GM12874 (cell line): ENCODE measurements at regions not wholly inside any gene's neighbourhood (a gene's known extent, or its start where the extent isn't known, plus 50 kb on each side); places are given as distances from the start of the nearest gene placed in this dataset.

Source experiments
- TF ChIP-seq, protein P1 (sequence below): IDR thresholded peaks from 2 replicates; pipeline ENCODE4 v1.5.1; 2011; ENCODE audit warnings: low read depth, mild to moderate bottlenecking, control low read depth, low read length, moderate library complexity; ENCODE audit not compliant: insufficient read depth

- TF ChIP-seq, protein P1, sequence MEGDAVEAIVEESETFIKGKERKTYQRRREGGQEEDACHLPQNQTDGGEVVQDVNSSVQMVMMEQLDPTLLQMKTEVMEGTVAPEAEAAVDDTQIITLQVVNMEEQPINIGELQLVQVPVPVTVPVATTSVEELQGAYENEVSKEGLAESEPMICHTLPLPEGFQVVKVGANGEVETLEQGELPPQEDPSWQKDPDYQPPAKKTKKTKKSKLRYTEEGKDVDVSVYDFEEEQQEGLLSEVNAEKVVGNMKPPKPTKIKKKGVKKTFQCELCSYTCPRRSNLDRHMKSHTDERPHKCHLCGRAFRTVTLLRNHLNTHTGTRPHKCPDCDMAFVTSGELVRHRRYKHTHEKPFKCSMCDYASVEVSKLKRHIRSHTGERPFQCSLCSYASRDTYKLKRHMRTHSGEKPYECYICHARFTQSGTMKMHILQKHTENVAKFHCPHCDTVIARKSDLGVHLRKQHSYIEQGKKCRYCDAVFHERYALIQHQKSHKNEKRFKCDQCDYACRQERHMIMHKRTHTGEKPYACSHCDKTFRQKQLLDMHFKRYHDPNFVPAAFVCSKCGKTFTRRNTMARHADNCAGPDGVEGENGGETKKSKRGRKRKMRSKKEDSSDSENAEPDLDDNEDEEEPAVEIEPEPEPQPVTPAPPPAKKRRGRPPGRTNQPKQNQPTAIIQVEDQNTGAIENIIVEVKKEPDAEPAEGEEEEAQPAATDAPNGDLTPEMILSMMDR: no peak
These were observed 233.3 kb downstream of the MN1 start for GRCh38 chr22:27568265-27568664.

DNA sequence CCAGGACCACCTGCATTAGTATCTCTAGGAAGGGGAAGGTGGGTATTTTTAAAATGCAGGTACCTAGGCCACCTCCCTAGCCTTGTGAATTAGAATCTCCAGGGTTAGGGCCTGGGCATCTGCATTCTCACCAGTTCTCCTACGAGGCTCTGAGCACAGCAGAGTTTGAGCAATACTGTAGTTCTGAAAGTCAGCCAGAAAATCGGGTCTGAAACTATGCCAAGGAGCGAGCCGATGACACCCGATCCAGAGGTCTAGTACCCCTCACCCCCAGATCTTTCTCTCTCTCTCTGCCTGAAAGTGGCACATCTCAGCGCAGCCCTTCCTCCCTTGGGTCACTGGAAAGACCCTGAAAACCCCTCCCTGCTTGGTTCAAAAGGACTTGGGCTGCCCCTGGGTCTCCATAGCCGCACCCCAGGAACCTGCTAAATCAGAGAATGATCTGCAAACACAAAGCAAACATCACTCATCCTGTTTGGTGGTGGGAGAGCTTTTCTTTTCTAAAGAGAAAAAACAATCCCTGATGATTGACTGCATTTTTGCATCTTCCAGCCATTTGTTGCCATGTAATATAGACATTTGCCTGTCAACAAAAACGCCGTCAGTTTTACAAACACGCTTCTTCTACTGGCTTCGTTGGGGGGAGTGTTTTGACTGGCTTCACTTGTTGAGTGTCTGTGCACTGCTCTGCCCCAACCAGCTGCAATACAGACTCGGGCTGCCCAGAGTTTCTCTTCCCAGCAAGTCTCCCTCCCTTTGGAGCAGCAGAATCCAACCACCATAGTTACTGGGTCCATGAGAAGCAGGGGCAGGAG is 229.9 kb downstream of the MN1 start:
- TF ChIP-seq, protein P1: no peak

GRCh38 chr22:27572278-27572666 is 229.3 kb downstream of the MN1 start:
- TF ChIP-seq, protein P1: no peak

DNA sequence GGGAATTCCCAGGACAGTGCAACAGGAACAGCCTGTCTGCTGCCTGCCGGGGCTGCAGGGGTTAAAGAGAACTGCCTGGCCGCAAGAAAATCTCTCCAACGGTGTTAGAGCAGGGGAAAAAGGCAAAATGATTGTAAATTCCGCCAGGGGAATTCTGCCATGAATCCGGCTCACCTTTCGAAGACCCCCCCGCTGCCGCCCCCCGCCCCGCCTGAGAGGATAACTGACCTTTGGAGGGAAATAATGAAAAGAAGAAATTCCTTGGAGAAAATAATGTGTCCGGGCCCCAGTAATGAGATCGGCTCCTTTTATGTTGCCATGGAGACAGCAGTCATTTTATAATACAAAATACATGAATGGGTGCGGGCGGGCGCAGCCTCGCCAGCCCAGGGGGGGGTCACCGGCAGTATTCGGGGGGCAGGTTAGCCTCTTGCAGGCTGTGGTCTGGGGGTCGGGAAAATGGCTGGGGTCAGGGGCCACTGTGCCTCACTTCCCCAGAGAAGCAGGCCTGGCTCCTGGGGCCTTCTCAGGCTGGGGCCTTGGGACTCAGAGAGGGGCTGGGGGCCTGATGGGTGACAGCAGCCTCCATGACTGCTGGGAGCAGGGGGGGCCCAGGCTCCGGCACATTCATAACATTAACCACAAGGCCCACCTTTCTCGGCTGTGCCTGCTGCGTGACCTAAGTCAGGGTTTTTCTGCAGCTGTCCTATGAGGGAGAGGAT is 228.1 kb downstream of the MN1 start:
- TF ChIP-seq, protein P1: no peak

- TF ChIP-seq, protein P1: no peak
These were observed 227.6 kb downstream of the MN1 start for GRCh38 chr22:27574002-27574366.

DNA sequence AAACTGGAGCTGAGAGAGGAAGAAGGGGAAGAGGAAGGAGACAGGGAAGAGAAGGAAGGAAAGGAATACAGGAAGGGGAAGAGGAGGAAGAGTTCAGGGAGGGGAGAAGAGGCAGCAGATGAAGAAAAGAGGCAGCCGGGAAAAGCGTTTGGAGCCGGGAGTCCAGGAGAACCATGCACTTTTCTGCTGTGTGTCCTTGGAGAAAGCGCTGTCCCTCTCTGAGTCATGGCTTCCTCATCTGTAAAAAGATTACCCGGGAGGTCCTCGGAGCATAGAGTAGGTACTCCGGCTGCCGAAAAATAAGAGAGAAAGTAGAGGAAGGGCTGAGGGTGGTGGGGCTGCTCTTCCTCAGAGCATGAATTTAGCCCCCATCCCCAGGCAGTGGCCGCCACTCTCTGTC is 226.9 kb downstream of the MN1 start:
- TF ChIP-seq, protein P1: no peak

- TF ChIP-seq, protein P1: no peak
These were observed 226.2 kb downstream of the MN1 start for GRCh38 chr22:27575348-27575747.
